Panc1 (cell line): ENCODE measurements at regions not wholly inside any gene's neighbourhood (a gene's known extent, or its start where the extent isn't known, plus 50 kb on each side); places are given as distances from the start of the nearest gene placed in this dataset.

Source experiments
- ATAC-seq: fragments of 200-7000 bp; cut with Tn5 transposase; 2 replicates; pipeline ENCODE4 v1.9.1; 2020; ENCODE audit warnings: mild to moderate bottlenecking, moderate library complexity
- BruUV-seq: library from RNA; stranded (reverse); fragments of 400-500 nt; replicated peaks from 2 replicates; lab custom pipeline; 2021; lab: Mats Ljungman, UMichigan
- CTCF ChIA-PET: fragments of 300-600 bp; sonication (Branson Sonifier 250); formaldehyde crosslinking; loops from one replicate; lab custom pipeline; 2022; ENCODE audit warnings: antibody characterized with exemption; lab: Charles Lee
- POLR2A ChIA-PET: fragments of 300-600 bp; sonication (Branson Sonifier 250); formaldehyde crosslinking; loops from one replicate; lab custom pipeline; 2022; ENCODE audit warnings: antibody characterized with exemption; lab: Charles Lee
- DNase-seq: peaks from one replicate; pipeline ENCODE4 v3.0.0-alpha.2; 2010; ENCODE audit warnings: low read depth, low spot score
- H3K27ac ChIP-seq: 2 replicates; pipeline ENCODE4 v1.5.1; 2011; ENCODE audit warnings: mild to moderate bottlenecking, low read length, inconsistent platforms
- H3K27me3 ChIP-seq: fragments of 200-500 bp; sonication (Bioruptor generic); 2 replicates; pipeline ENCODE4 v1.6.0; 2014; ENCODE audit warnings: low read length, inconsistent platforms; ENCODE audit not compliant: control insufficient read depth, insufficient read depth
- H3K36me3 ChIP-seq: fragments of 200-500 bp; sonication (Bioruptor generic); 2 replicates; pipeline ENCODE4 v1.5.1; 2014; ENCODE audit warnings: inconsistent platforms, mild to moderate bottlenecking, low read length, moderate library complexity; ENCODE audit not compliant: control insufficient read depth, insufficient read depth
- H3K4me1 ChIP-seq: 2 replicates; pipeline ENCODE4 v1.5.1; 2011; ENCODE audit warnings: inconsistent platforms, mild to moderate bottlenecking, low read length, moderate library complexity; ENCODE audit not compliant: control insufficient read depth, insufficient read depth
- H3K4me3 ChIP-seq, 2 experiments: 2 replicates each; pipeline ENCODE4 v1.5.1; 2011 to 2012; ENCODE audit warnings: low read depth in 2 of 2, low read length in 2 of 2, mild to moderate bottlenecking in 2 of 2, inconsistent platforms in 1 of 2, moderate library complexity in 1 of 2
- H3K9me3 ChIP-seq: fragments of 200-500 bp; sonication (Bioruptor generic); 2 replicates; pipeline ENCODE4 v1.5.1; 2014; ENCODE audit warnings: low read depth, mild to moderate bottlenecking, inconsistent platforms, low read length, moderate library complexity; ENCODE audit not compliant: control insufficient read depth, insufficient read depth
- CTCF ChIP-seq: fragments of 450-650 bp; IDR thresholded peaks from 2 replicates; pipeline ENCODE4 v1.5.1; 2017; ENCODE audit warnings: mild to moderate bottlenecking
- POLR2AphosphoS5 ChIP-seq: IDR thresholded peaks from 2 replicates; pipeline ENCODE4 v1.6.1; 2012; ENCODE audit warnings: mild to moderate bottlenecking, low read depth, low read length, moderate library complexity
- REST ChIP-seq, 2 experiments: IDR thresholded peaks; 2 replicates each; pipeline ENCODE4 v1.6.1; 2011 to 2012; ENCODE audit warnings: low read depth in 2 of 2, control low read depth in 1 of 2, low read length in 1 of 2, mild to moderate bottlenecking in 1 of 2, moderate library complexity in 1 of 2; ENCODE audit not compliant: insufficient read depth in 1 of 2
- SIN3A ChIP-seq: IDR thresholded peaks from 2 replicates; pipeline ENCODE4 v1.6.1; 2012; ENCODE audit warnings: low read depth, mild to moderate bottlenecking, low read length, moderate library complexity, borderline replicate concordance; ENCODE audit not compliant: insufficient read depth
- TCF7L2 ChIP-seq: IDR thresholded peaks from 2 replicates; pipeline ENCODE4 v1.6.1; 2011; ENCODE audit warnings: mild to moderate bottlenecking, low read depth, low read length, inconsistent platforms
- in situ Hi-C: cut with HindIII; loops from 2 replicates; pipeline ENCODE4 v1.10.0; 2016; ENCODE audit warnings: low sequenced_read_pairs, low pct_unique_long_range_greater_than_20kb
- intact Hi-C: fragments of 100-400 bp; cut with micrococcal nuclease; formaldehyde crosslinking; loops from one replicate; pipeline ENCODE4 v1.10.0; 2022; ENCODE audit not compliant: unreplicated experiment

- POLR2A ChIA-PET = no interaction called here
- TF ChIP-seq POLR2AphosphoS5 = no peak
- no peak for TF ChIP-seq TCF7L2
- TF ChIP-seq SIN3A = no peak
- TF ChIP-seq CTCF = no peak
- TF ChIP-seq REST (IDR thresholded peaks at IDR 0.05; ENCODE audit: insufficient read depth in 1 of 2, low read depth in 2 of 2, low read length in 1 of 2) = no peak
- Histone ChIP-seq H3K27ac (no peak overlapping the region), H3K36me3 (no peaks in the 10 kb centered on the region), H3K9me3 (no peaks in the 10 kb centered on the region), H3K4me1 (peaks cover 2% of the 10 kb centered on the region; the same call in 1 of the 2 replicates), H3K4me3 (no peak overlapping the region), H3K27me3 (no peaks in the 10 kb centered on the region)
- BruUV-seq = no TSS peak
- intact Hi-C loops (loop anchor here (10.0 kb wide), 1 partner anchor 61 kb away; no protein-coding TSS in a partner anchor), in situ Hi-C loops (no loop called here)
- no peak for ATAC-seq
- no peak for DNase-seq
- CTCF ChIA-PET = interaction anchor here (0.6 kb wide), 1 partner anchor 10 kb away, joined by 3 read pairs; no protein-coding TSS in a partner anchor
These were observed 235.0 kb upstream of the IGFBP3 start for GRCh38 chr7:46156086-46156485.

- in situ Hi-C loops = no loop called here
- no peak for ATAC-seq
These were observed 234.3 kb upstream of the IGFBP3 start for GRCh38 chr7:46155367-46155766.

More at GRCh38 chr7:46155367-46155766, 234.3 kb upstream of the IGFBP3 start:
- Histone ChIP-seq H3K9me3 (no peaks in the 10 kb centered on the region), H3K27me3 (no peaks in the 10 kb centered on the region), H3K4me3 (no peak overlapping the region), H3K36me3 (no peaks in the 10 kb centered on the region), H3K27ac (no peak overlapping the region), H3K4me1 (peaks cover 2% of the 10 kb centered on the region; the same call in 1 of the 2 replicates)
- CTCF ChIA-PET = no interaction called here
- POLR2A ChIA-PET = no interaction called here
- intact Hi-C loops = loop anchor here (10.0 kb wide), 1 partner anchor 61 kb away; no protein-coding TSS in a partner anchor
- no TSS peak for BruUV-seq
- DNase-seq = no peak
- TF ChIP-seq TCF7L2 (no peak), CTCF (no peak), POLR2AphosphoS5 (no peak), REST (IDR thresholded peaks at IDR 0.05; ENCODE audit: insufficient read depth in 1 of 2, low read depth in 2 of 2, low read length in 1 of 2) (no peak), SIN3A (no peak)
